IPS-15b (cell line): ENCODE measurements at regions not wholly inside any gene's neighbourhood (a gene's known extent, or its start where the extent isn't known, plus 50 kb on each side); places are given as distances from the start of the nearest gene placed in this dataset.
"Not testable (repeated sequence)": the region's sequence is repeated elsewhere in the genome, so short reads cannot be mapped to it uniquely, and the experiment has no call there.

Experiments used
- H3K27me3 ChIP-seq: one replicate; pipeline ENCODE4 v1.6.1; 2013; ENCODE audit warnings: low read length; ENCODE audit not compliant: control insufficient read depth, insufficient read depth
- H3K36me3 ChIP-seq: one replicate; pipeline ENCODE4 v1.6.1; 2013; ENCODE audit warnings: low read length; ENCODE audit not compliant: control insufficient read depth, insufficient read depth
- H3K4me1 ChIP-seq: one replicate; pipeline ENCODE4 v1.6.1; 2013; ENCODE audit warnings: mild to moderate bottlenecking, low read length; ENCODE audit not compliant: control insufficient read depth, insufficient read depth
- H3K4me3 ChIP-seq: one replicate; pipeline ENCODE4 v1.5.1; 2013; ENCODE audit warnings: low read depth, low read length
- H3K9ac ChIP-seq: one replicate; pipeline ENCODE4 v1.6.1; 2013; ENCODE audit warnings: low read depth, mild to moderate bottlenecking, low read length
- H3K9me3 ChIP-seq: one replicate; pipeline ENCODE4 v1.6.1; 2013; ENCODE audit warnings: mild to moderate bottlenecking, low read length; ENCODE audit not compliant: control insufficient read depth, insufficient read depth

- H3K9ac ChIP-seq, result no peak overlapping the region
- H3K27me3 ChIP-seq, result no peaks in the 10 kb centered on the region
- no peaks in the 10 kb centered on the region for H3K9me3 ChIP-seq
- H3K4me1 ChIP-seq, result peaks cover 5% of the 10 kb centered on the region
- no peak overlapping the region for H3K4me3 ChIP-seq
- H3K36me3 ChIP-seq, result no peaks in the 10 kb centered on the region
Measured at GRCh38 chr14:53735916-53736315, 220.7 kb downstream of the BMP4 start.

- H3K27me3 ChIP-seq, result no peaks in the 10 kb centered on the region
- no peaks in the 10 kb centered on the region for H3K36me3 ChIP-seq
- no peaks in the 10 kb centered on the region for H3K4me1 ChIP-seq
- H3K4me3 ChIP-seq, result no peak overlapping the region
- H3K9me3 ChIP-seq, result no peaks in the 10 kb centered on the region
- H3K9ac ChIP-seq, result no peak overlapping the region
Measured at GRCh38 chr14:53723221-53723620, 233.4 kb downstream of the BMP4 start.

GRCh38 chr14:53719536-53719935, 237.1 kb downstream of the BMP4 start:
- Histone ChIP-seq H3K9me3 (no peaks in the 10 kb centered on the region), H3K36me3 (no peaks in the 10 kb centered on the region), H3K4me1 (no peaks in the 10 kb centered on the region), H3K9ac (no peak overlapping the region), H3K4me3 (no peak overlapping the region), H3K27me3 (no peaks in the 10 kb centered on the region)

- H3K36me3 ChIP-seq, result no peaks in the 10 kb centered on the region
- no peaks in the 10 kb centered on the region for H3K4me1 ChIP-seq
- no peaks in the 10 kb centered on the region for H3K9me3 ChIP-seq
- H3K27me3 ChIP-seq, result no peaks in the 10 kb centered on the region
- no peak overlapping the region for H3K9ac ChIP-seq
- H3K4me3 ChIP-seq, result no peak overlapping the region
Measured at GRCh38 chr14:53716578-53716977, 240.0 kb downstream of the BMP4 start.

GRCh38 chr14:53715193-53715721, 241.4 kb downstream of the BMP4 start:
- no peaks in the 10 kb centered on the region for H3K9me3 ChIP-seq
- no peak overlapping the region for H3K9ac ChIP-seq
- H3K27me3 ChIP-seq, result no peaks in the 10 kb centered on the region
- H3K4me3 ChIP-seq, result no peak overlapping the region
- H3K36me3 ChIP-seq, result no peaks in the 10 kb centered on the region
- no peaks in the 10 kb centered on the region for H3K4me1 ChIP-seq

- H3K9me3 ChIP-seq, result no peaks in the 10 kb centered on the region
Measured at GRCh38 chr14:53714495-53715192, 242.0 kb downstream of the BMP4 start.

GRCh38 chr14:53712901-53713300, 243.7 kb downstream of the BMP4 start:
- not testable (repeated sequence) for H3K9me3 ChIP-seq, H3K9ac ChIP-seq, H3K4me1 ChIP-seq, H3K27me3 ChIP-seq, H3K4me3 ChIP-seq, H3K36me3 ChIP-seq

More at GRCh38 chr14:53714495-53715192, 242.0 kb downstream of the BMP4 start:
- no peak overlapping the region for H3K4me3 ChIP-seq
- H3K4me1 ChIP-seq, result no peaks in the 10 kb centered on the region
- H3K9ac ChIP-seq, result no peak overlapping the region
- no peaks in the 10 kb centered on the region for H3K36me3 ChIP-seq
- H3K27me3 ChIP-seq, result no peaks in the 10 kb centered on the region

GRCh38 chr14:53711205-53711604, 245.4 kb downstream of the BMP4 start:
- Histone ChIP-seq H3K27me3 (no peaks in the 10 kb centered on the region), H3K4me1 (no peaks in the 10 kb centered on the region), H3K36me3 (no peaks in the 10 kb centered on the region), H3K9ac (no peak overlapping the region), H3K9me3 (no peaks in the 10 kb centered on the region), H3K4me3 (no peak overlapping the region)

- Histone ChIP-seq H3K9ac (no peak overlapping the region), H3K4me3 (no peak overlapping the region), H3K36me3 (no peaks in the 10 kb centered on the region), H3K9me3 (no peaks in the 10 kb centered on the region), H3K4me1 (no peaks in the 10 kb centered on the region), H3K27me3 (no peaks in the 10 kb centered on the region)
Measured at GRCh38 chr14:53710615-53711014, 246.0 kb downstream of the BMP4 start.

- H3K9me3 ChIP-seq, result no peaks in the 10 kb centered on the region
- H3K4me3 ChIP-seq, result no peak overlapping the region
- no peaks in the 10 kb centered on the region for H3K4me1 ChIP-seq
- H3K9ac ChIP-seq, result no peak overlapping the region
- no peaks in the 10 kb centered on the region for H3K27me3 ChIP-seq
- H3K36me3 ChIP-seq, result no peaks in the 10 kb centered on the region
Measured at GRCh38 chr14:53709381-53709780, 247.2 kb downstream of the BMP4 start.

GRCh38 chr14:53703457-53703856, 253.2 kb downstream of the BMP4 start:
- Histone ChIP-seq H3K4me1 (no peaks in the 10 kb centered on the region), H3K27me3 (no peaks in the 10 kb centered on the region), H3K9me3 (no peaks in the 10 kb centered on the region), H3K36me3 (no peaks in the 10 kb centered on the region), H3K4me3 (no peak overlapping the region), H3K9ac (no peak overlapping the region)

- Histone ChIP-seq H3K4me3 (no peak overlapping the region), H3K9me3 (no peaks in the 10 kb centered on the region), H3K4me1 (no peaks in the 10 kb centered on the region), H3K27me3 (no peaks in the 10 kb centered on the region), H3K9ac (no peak overlapping the region), H3K36me3 (no peaks in the 10 kb centered on the region)
Measured at GRCh38 chr14:53701108-53701875, 255.3 kb downstream of the BMP4 start.
